ENCODE measurements at regions not wholly inside any gene's neighbourhood (a gene's known extent, or its start where the extent isn't known, plus 50 kb on each side); places are given as distances from the start of the nearest gene placed in this dataset.

DNA sequence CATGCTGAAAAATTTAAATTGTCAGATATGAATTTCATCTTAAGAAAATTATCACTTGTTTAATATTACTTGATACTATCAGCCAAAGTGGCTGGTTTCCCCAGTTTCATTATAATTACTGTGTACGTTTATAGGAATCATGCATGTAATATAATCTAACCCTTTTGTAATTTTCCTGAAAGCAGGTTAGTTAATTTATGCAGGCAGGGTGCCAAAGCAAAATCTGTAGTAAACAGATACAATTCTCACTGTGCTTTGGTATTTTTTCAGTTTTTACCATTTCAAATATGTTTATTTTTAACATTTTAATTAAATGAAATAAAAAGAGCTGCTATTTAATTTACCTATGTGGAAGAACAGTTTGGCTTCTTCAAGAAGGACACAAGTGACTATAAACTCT, 1227.5 kb upstream of the MIR17HG start:
- TF ChIP-seq POLR2A (IDR thresholded peaks at IDR 0.05; ENCODE audit: low read length) (no peak), GATA1 (IDR thresholded peaks at IDR 0.05; ENCODE audit: low read depth, low read length) (no peak)
- DNase-seq, result no peak

DNA sequence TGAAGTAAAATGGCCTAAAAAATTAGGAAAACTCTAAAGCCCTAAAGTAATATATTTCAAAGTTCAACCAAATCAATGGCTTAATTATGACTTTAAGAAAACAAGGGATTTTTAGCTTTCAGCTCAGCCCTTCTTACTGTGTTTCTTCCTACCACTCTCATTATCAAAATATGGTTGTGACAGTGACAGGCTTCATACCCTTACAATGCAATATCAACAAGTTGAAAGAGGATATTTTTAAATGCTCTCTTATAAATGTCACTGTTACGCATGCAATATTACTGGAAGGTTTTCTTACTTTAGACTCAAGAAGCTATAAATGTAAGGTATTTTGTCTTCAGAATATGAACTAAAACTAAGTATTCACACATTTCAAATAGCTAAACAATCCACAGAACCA, 1225.7 kb upstream of the MIR17HG start:
- TF ChIP-seq POLR2A (IDR thresholded peaks at IDR 0.05; ENCODE audit: low read length), result no peak
- no peak for DNase-seq

DNA sequence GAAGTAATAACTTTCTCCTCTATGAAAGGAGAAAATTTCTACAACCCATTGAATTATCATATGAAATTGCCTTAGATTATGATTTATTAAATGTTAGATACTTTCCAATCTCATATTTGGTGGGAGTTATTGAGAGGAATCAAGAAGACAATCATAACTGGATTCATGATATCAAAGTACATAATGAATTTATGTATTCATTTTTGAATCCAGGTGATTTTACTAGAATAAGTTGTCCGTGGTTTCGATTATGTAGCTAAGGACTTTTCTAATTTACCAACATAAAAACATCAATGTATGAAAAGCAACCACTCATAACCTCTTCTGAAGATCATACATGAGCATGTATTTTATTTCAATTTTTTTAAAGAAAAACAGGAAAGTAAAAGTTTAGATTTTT, 1225.0 kb upstream of the MIR17HG start:
- no peak for DNase-seq
- TF ChIP-seq POLR2A (IDR thresholded peaks at IDR 0.05; ENCODE audit: low read length) (no peak), GATA1 (IDR thresholded peaks at IDR 0.05; ENCODE audit: low read depth, low read length) (no peak)

DNA sequence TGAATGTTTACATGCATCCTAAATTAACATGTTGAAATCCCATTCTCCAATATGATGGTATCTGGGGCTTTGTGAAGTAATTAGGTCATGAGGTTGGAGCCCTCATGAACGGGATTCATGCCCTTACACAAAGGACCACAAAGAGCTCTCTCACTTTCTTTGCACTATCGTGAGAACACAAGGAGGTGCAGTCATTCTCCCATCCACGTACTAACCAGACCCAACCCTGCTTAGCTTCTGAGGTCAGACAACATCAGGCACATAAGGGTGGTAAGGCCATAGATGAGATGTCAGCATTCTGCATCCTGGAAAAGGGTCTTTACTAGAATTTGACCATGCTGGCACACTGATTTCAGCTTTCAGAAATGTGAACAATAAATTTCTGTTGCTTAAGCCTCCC, 1211.9 kb upstream of the MIR17HG start:
- DNase-seq, result no peak
- no peak for TF ChIP-seq GATA1 (IDR thresholded peaks at IDR 0.05; ENCODE audit: low read depth, low read length)
- TF ChIP-seq POLR2A (IDR thresholded peaks at IDR 0.05; ENCODE audit: low read length), result no peak

DNA sequence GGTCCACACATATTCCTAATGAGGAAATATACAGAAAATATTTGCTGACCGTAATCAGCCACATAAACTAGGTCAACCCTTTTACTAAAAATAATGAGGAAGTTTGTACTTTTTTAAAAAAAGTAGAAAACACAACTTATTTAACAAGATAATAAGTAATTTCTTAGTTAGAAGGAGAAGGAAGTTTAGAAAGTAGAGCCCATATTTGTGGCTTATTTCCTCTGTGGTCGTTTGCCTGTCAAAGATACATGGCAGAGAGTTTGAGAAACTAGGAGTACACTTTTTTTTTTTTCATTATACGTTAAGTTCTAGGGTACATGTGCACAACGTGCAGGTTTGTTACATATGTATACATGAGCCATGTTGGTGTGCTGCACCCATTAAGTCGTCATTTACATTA, 1205.2 kb upstream of the MIR17HG start:
- no peak for DNase-seq
- TF ChIP-seq POLR2A (IDR thresholded peaks at IDR 0.05; ENCODE audit: low read length) (no peak), GATA1 (IDR thresholded peaks at IDR 0.05; ENCODE audit: low read depth, low read length) (no peak)

DNA sequence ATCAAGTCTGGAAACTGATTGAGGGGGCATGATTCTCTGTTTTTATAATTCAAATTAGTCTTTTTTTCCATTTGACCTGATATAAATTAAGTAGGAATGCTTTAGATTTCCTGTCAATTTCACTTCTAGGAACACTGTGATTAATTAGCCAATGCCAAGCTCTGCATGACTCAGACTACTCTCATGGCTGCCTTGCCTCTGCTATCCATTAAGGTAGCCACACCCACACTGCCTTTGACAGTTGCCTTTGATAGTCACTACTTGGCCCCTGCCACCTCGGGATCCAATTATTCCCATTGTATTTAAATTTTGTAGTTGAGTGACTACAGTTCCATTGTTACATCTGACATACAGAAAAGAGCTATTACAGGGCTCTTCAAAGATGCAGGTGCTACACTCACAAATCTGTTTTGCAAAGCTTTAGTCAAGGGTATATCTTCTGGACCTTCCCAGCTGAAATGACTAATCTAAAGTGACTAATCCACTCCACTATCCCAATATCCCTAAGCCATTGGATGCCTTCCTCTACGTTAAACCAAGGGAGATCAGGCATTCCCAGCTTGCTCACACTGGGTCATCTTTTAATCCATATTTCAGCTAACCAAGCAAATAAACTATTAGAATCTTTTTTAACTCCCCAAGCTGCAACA, 1193.1 kb upstream of the MIR17HG start:
- TF ChIP-seq POLR2A (IDR thresholded peaks at IDR 0.05; ENCODE audit: low read length), result no peak
- TF ChIP-seq GATA1 (IDR thresholded peaks at IDR 0.05; ENCODE audit: low read depth, low read length), result no peak
- no peak for DNase-seq

DNA sequence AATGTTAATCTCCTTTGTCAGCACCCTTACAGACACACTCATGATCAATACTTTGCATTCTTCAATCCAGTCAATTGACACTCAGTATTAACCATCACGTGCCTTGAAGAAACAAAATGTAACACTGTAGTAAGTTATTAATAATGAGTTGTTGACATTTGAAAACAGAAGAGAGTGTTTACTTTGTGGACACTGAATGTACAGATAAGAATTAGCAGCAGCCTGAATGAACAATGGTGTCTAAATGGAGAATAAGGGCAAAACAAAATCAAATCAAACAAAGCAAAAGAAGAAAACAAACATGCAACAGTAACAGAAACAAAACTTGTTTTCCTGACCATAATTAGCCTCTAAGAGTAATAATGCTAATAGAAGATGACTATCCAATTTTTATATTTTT, 1191.1 kb upstream of the MIR17HG start:
- no peak for TF ChIP-seq GATA1 (IDR thresholded peaks at IDR 0.05; ENCODE audit: low read depth, low read length)
- no peak for TF ChIP-seq POLR2A (IDR thresholded peaks at IDR 0.05; ENCODE audit: low read length)
- no peak for DNase-seq

DNA sequence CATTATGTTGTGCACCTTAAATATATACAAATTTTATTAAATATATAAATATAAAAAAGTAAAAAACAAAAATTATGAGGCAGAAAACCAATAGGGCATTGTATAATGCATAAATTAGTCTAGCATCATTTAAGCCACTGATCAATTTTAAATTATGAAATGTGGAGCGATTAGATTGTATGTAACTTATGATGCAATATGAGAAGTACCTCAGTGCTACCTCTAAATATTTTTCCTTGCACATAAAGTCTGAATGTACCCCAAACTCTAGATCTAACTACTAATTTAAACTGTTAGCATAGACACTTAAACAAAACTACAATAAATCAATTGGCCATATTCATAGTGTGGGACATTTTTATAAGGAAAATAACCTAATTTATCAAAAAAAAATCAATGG, 1178.5 kb upstream of the MIR17HG start:
- TF ChIP-seq POLR2A (IDR thresholded peaks at IDR 0.05; ENCODE audit: low read length), result no peak
- no peak for TF ChIP-seq GATA1 (IDR thresholded peaks at IDR 0.05; ENCODE audit: low read depth, low read length)

DNA sequence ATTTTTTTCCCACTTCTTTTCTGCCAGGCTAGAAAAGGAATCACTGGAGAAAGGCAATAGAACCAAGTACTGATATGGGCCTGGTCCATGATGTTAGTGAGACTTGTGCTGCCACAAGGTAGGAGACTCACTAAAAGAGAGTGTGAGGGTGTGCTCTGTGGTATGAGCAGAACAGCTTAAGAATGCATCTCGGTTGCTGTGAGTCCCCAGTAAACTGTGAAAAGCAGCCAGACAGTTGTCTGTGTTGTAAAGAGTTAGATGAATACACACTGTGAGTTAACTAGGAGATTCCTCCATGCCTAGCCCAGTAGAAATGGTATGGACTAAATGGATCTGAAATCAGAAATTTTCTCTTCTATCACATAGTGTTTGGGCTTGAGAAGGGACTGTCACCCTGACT, 1177.3 kb upstream of the MIR17HG start:
- DNase-seq, result no peak
- TF ChIP-seq GATA1 (IDR thresholded peaks at IDR 0.05; ENCODE audit: low read depth, low read length) (no peak), POLR2A (IDR thresholded peaks at IDR 0.05; ENCODE audit: low read length) (no peak)

More for the DNA sequence above, 1178.5 kb upstream of the MIR17HG start:
- no peak for DNase-seq

DNA sequence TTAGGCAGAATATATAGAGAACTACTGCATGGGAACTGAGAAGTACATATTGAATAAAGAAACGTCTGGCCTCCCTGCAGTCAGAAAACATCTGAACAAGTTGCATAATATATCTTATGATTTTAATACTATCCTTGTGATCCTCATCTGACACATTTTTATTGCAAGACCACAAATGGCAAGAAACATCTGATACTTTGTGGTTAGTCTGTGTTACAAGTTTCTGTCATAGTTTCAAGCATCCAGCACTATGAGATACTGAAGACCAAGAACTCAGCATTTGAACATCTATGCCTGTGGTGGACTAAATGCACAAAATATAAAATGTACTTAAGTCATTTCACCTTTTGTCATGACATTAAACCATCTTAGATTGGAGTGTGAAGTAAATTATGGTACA, 1175.8 kb upstream of the MIR17HG start:
- TF ChIP-seq GATA1 (IDR thresholded peaks at IDR 0.05; ENCODE audit: low read depth, low read length) (no peak), POLR2A (IDR thresholded peaks at IDR 0.05; ENCODE audit: low read length) (no peak)
- no peak for DNase-seq

DNA sequence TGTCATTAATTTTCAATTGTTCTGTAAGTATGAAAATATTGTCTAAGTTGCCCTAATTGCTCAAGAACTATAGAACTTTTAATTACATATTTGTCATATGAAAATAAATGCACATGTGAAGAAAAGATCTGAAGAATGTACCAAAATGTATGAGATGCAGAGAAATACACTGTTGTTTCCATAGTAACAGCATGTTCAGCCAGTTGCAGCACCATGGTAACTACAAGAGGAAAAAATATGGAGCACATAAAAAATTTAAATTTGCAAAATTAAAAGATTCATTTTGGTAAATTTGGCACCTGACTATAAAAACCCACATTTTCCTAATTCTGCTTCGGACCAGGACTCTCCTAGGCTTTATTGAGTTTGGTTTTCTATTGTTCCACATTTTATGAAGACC, 1170.0 kb upstream of the MIR17HG start:
- TF ChIP-seq GATA1 (IDR thresholded peaks at IDR 0.05; ENCODE audit: low read depth, low read length) (no peak), POLR2A (IDR thresholded peaks at IDR 0.05; ENCODE audit: low read length) (no peak)
- no peak for DNase-seq

DNA sequence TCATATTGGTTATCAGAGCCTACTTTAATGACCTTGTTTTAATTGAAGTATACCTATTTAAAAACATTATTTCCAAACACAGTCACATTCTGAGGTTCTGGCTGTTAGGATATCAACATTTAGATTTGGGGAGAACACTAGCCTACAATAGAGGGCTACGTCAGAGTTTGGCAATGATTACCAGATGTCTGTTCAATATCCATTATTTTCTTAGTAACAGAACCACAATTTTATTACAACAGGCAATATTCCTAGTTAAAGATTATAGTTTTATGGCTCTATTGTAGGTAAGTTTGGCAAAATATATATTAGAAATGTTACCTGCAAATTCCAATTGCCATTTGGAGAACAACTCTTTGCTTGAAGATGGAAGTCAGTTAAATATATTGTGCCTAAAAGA, 1163.1 kb upstream of the MIR17HG start:
- TF ChIP-seq GATA1 (IDR thresholded peaks at IDR 0.05; ENCODE audit: low read depth, low read length), result no peak
- TF ChIP-seq POLR2A (IDR thresholded peaks at IDR 0.05; ENCODE audit: low read length), result no peak
- no peak for DNase-seq

DNA sequence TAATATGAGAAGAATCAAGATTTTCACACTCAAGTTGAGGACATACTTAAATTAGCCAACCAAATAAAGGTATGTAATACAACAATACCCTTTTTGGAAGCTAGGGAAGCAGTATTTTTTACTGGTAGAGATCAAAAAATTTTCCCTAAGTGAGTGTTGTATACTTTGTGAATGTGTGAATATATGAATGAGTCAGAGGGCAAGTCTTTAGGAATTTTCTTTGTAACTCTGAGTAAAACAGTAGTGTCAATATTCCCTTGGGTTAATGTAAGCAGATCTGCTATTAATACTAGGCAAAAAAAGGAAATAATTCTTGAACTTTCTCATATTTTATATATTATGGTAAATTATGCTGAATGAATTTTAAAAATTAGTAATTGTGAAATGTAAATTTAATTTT, 1161.8 kb upstream of the MIR17HG start:
- no peak for TF ChIP-seq POLR2A (IDR thresholded peaks at IDR 0.05; ENCODE audit: low read length)
- TF ChIP-seq GATA1 (IDR thresholded peaks at IDR 0.05; ENCODE audit: low read depth, low read length), result no peak
- no peak for DNase-seq

DNA sequence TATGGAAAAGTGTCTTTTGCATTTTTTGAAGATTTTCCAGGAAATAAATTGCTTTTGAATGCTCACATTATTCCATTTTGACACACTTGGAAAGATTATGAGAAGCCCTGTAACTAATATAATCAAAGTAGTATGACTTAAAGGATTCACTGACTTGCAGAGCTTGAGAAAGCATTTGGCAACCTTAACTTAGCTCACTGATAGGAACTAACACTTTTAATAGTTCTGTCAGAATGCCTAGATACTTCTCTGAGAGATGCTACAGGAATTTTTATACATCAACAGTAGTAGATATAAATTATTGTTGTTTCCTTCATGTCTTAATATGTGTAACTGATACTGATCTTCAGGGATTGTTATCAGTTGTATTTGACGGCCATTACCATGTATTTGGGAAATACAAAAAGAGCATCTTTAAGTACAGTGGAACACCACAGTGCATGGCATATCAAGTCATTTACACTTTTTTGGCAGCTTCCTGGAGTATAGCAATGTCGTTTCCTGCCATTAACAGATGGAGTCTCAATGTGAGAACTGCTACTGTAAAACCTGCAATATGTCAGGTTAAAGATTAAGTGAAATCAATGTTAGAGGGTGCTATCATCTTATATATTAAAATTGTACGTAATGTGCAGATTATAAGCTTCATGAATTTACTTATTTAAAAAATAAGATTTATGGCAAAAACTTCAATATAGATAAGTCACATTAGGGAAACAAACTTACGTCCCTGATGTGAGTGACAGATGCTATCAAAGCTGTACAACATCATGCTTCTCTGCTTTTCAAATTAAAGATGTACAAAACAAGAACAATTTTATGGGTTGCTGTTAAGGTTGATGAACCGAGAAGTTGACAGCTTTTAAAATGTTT, 1159.8 kb upstream of the MIR17HG start:
- TF ChIP-seq GATA1 (IDR thresholded peaks at IDR 0.05; ENCODE audit: low read depth, low read length), result no peak
- TF ChIP-seq POLR2A (IDR thresholded peaks at IDR 0.05; ENCODE audit: low read length), result no peak
- DNase-seq, result no peak

DNA sequence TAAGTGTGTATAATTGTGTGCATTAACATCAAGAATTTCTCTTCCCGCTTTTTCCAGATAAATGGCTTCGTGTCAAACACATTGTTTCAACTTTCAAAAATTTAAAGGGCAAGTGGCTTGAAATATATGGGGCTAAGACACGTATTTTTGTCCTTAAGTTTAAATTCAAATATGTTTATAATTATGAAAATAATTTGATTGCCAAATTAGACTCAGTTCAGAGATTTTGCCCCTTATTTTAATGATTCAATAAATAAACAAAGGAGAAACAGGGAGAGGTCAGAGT, 1159.2 kb upstream of the MIR17HG start:
- TF ChIP-seq GATA1 (IDR thresholded peaks at IDR 0.05; ENCODE audit: low read depth, low read length), result no peak

More for the DNA sequence above, 1159.2 kb upstream of the MIR17HG start:
- no peak for DNase-seq

Measured in erythroblast (primary cell).